Esophagus muscularis mucosa (tissue), 4 donors: ENCODE measurements at regions not wholly inside any gene's neighbourhood (a gene's known extent, or its start where the extent isn't known, plus 50 kb on each side); places are given as distances from the start of the nearest gene placed in this dataset.

Experiments used
- DNase-seq: peaks from one replicate; pipeline ENCODE4 v3.0.0-alpha.2; 2017; ENCODE audit errors: extremely low spot score
- H3K27ac ChIP-seq, 4 donors: fragments of 200-600 bp; sonication (generic); replicated peaks in 1 of 4; 1 replicate in 3 of 4; 2 replicates in 1 of 4; pipeline ENCODE4 v1.5.1; 2016 to 2019; ENCODE audit warnings: mild to moderate bottlenecking in 1 of 4
- H3K27me3 ChIP-seq, 4 donors: fragments of 200-600 bp; sonication (generic); one replicate each; pipeline versions ENCODE4 v1.5.1 to v1.6.0; 2016 to 2019
- H3K36me3 ChIP-seq, 4 donors: fragments of 200-600 bp; sonication (generic); one replicate each; pipeline ENCODE4 v1.5.1; 2016 to 2019
- H3K4me1 ChIP-seq, 4 donors: fragments of 200-600 bp; sonication (generic); one replicate each; pipeline ENCODE4 v1.5.1; 2016 to 2019
- H3K4me3 ChIP-seq, 4 donors: fragments of 200-600 bp; sonication (generic); 1 replicate in 2 of 4; 2 replicates in 2 of 4; pipeline ENCODE4 v1.5.1; 2016 to 2019; ENCODE audit warnings: mild to moderate bottlenecking in 4 of 4, moderate library complexity in 1 of 4
- H3K9me3 ChIP-seq, 4 donors: fragments of 200-600 bp; sonication (generic); 1 replicate in 3 of 4; 2 replicates in 1 of 4; pipeline ENCODE4 v1.5.1; 2016 to 2019
- CTCF ChIP-seq, 3 experiments: fragments of 200-600 bp in 2 of 3; fragments of 450-650 bp in 1 of 3; sonication (generic) in 2 of 3; IDR thresholded peaks; one replicate each; pipeline ENCODE4 v1.5.1; 2017 to 2019; ENCODE audit warnings: antibody characterized with exemption in 3 of 3, mild to moderate bottlenecking in 2 of 3, moderate library complexity in 1 of 3
- EP300 ChIP-seq: sonication (generic); formaldehyde crosslinking; IDR thresholded peaks from one replicate; pipeline ENCODE4 v1.6.1; 2017; ENCODE audit warnings: antibody characterized with exemption
- POLR2A ChIP-seq: fragments of 450-650 bp; IDR thresholded peaks from one replicate; pipeline ENCODE4 v1.6.1; 2017; ENCODE audit warnings: antibody characterized with exemption, moderate library complexity, mild to moderate bottlenecking, low read depth
- POLR2AphosphoS5 ChIP-seq, 2 donors: sonication (generic); formaldehyde crosslinking; IDR thresholded peaks; one replicate each; pipeline ENCODE4 v1.6.1; 2017; ENCODE audit warnings: antibody characterized with exemption in 2 of 2
- WGBS: methylation state at CpG from one replicate; pipeline ENCODE4 v1.1.5; 2018; 5-methylcytosine and 5-hydroxymethylcytosine counted together
- intact Hi-C: fragments of 100-400 bp; cut with DNase I; formaldehyde crosslinking; loops from one replicate; pipeline ENCODE4 v1.15.1; 2023

DNA sequence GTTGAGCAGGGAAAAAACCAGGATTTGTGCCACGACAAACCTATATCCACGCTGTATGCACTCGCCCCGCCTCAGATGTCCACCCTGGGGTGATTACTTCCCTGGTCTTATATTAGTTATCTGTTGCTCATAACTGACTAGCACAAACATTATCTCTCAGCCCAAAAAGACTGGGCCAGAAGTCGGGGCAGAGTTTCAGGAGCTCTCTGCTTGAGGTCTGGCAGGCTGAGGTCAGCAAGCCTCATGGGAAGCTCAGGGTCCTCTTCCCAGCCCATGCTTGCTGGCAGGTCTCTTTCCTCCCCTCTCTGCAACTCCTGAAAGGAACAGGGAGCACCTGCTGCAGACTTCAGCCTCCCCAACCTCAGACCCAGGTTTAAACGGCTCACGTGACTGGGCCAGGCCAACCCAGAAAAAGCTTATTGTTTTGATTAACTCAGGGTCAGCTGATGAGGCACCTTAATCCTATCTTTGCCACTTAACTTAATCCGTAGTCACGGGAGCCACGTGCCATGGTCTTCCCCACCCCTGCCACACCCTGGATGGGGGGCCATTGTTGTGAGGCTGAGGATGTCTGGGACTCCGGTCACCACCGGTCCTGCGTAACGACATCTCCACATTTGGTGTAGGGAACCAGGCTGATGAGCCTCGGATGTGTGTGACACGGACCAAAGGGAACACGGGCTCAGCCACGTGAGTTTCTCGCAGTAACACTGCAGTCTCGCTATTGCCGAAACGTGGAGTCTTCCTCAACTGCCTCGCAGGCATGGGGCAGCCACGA, 123.7 kb upstream of the IRX4 start:
- Histone ChIP-seq H3K36me3 (no peaks in the 10 kb centered on the region), H3K27me3 (peaks cover 0 to 69% (median 2%) of the 10 kb centered on the region in 4 donors), H3K4me3 (no peak overlapping the region), H3K27ac (no peak overlapping the region), H3K9me3 (no peaks in the 10 kb centered on the region), H3K4me1 (peaks cover 0 to 5% (median 2%) of the 10 kb centered on the region in 4 donors)
- DNase-seq, result peak; percentile 88
- TF ChIP-seq EP300 (no peak), CTCF (IDR thresholded peaks at IDR 0.05) (no peak), POLR2A (no peak), POLR2AphosphoS5 (IDR thresholded peaks at IDR 0.05) (no peak)
- WGBS, result 82% methylated on average over 22 of the region's 24 CpGs
- intact Hi-C loops, result no loop called here

- Histone ChIP-seq H3K27ac (no peak overlapping the region), H3K4me3 (no peak overlapping the region), H3K4me1 (peaks cover 0 to 5% (median 2%) of the 10 kb centered on the region in 4 donors), H3K27me3 (peaks cover 0 to 78% (median 2%) of the 10 kb centered on the region in 4 donors), H3K36me3 (no peaks in the 10 kb centered on the region), H3K9me3 (no peaks in the 10 kb centered on the region)
- 72% methylated on average over 34 of the region's 35 CpGs for WGBS
- intact Hi-C loops, result no loop called here
- TF ChIP-seq EP300 (no peak), POLR2A (no peak), CTCF (IDR thresholded peaks at IDR 0.05) (no peak), POLR2AphosphoS5 (IDR thresholded peaks at IDR 0.05) (no peak)
- DNase-seq, result peak; percentile 89
These were observed 122.6 kb upstream of the IRX4 start for GRCh38 chr5:2005101-2006041.

DNA sequence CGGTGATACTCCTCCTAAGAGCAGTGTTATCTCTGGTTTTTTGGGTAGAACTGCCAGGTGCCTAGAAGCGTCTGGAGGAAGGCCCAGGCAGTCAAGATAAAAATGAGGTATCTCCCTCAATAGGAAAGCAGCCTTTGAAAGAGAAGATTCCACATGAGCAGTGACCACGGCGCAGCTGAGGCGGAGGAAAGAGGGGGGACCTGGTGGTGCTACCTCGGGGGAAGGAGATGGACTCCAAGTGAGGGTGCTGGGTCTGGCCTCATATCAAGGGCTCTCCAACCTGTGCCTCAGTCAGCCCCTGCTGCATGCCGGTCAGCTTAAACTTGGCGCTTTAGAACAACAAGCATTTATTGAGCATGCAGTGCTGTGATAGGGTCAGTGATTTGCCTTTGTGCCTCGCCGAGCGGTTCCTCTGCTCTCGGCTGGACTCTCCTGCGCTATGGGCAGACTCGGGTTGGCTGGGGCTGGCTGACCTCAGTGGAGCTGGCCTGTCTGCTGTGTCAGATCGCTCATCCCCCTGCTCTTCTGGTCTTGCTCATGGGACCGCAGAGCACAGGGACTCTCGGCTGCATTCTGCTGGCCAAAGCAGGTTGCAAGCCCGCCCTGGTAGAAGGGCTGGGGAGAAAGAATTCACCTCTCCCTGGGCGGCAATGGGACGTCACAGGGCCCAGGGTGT, 121.1 kb upstream of the IRX4 start:
- WGBS, result 75% methylated on average over 16 of the region's 20 CpGs

More for the DNA sequence above, 121.1 kb upstream of the IRX4 start:
- Histone ChIP-seq H3K4me3 (no peak overlapping the region), H3K36me3 (no peaks in the 10 kb centered on the region), H3K9me3 (no peaks in the 10 kb centered on the region), H3K4me1 (peaks cover 0 to 5% (median 2%) of the 10 kb centered on the region in 4 donors), H3K27me3 (peaks cover 0 to 78% (median 2%) of the 10 kb centered on the region in 4 donors), H3K27ac (no peak overlapping the region)
- DNase-seq, result peak; percentile 60
- TF ChIP-seq POLR2AphosphoS5 (IDR thresholded peaks at IDR 0.05), result no peak
- no peak for TF ChIP-seq EP300
- TF ChIP-seq CTCF (IDR thresholded peaks at IDR 0.05), result no peak
- TF ChIP-seq POLR2A, result no peak
- intact Hi-C loops, result no loop called here
